T-helper 1 cell (primary cell): ENCODE measurements at regions not wholly inside any gene's neighbourhood (a gene's known extent, or its start where the extent isn't known, plus 50 kb on each side); places are given as distances from the start of the nearest gene placed in this dataset.
"Not testable (repeated sequence)": the region's sequence is repeated elsewhere in the genome, so short reads cannot be mapped to it uniquely, and the experiment has no call there.

Experiments
- DNase-seq, 5 donors: peaks; one replicate each; pipeline ENCODE4 v3.0.0-alpha.2; 2012 to 2020

- peak in 1 of 5 donors; percentile 79 for DNase-seq
These were observed 183.4 kb downstream of the OR4M2 start for GRCh38 chr15:22263738-22264137.

GRCh38 chr15:22264272-22264671 is 183.9 kb downstream of the OR4M2 start:
- DNase-seq, result peak in 1 of 5 donors; percentile 92

- DNase-seq, result peak in 1 of 5 donors; percentile 80
These were observed 185.0 kb downstream of the OR4M2 start for GRCh38 chr15:22265056-22265945.

- no peak for DNase-seq
These were observed 185.6 kb downstream of the OR4M2 start for GRCh38 chr15:22265970-22266369.

DNA sequence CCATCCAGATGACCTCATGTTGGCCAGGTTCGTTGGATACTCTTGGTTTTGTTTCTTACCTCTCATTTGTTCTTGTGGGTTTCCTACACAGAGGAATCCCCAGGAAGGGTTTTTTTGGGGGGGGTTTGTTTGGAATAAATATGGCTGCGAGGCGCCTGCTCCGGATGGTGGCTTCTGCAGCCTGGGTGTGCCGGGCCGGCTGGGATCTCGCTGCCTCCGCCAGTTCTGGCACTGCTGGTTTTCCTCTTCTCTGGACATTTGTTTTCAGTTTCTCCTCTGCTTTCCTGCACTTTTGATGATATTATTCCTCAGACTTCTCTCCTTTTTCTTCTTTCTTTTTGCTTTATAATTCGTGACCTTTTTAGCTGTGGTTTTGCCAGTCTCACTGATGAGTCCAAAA is 187.4 kb downstream of the OR4M2 start:
- no peak for DNase-seq

- DNase-seq, result not testable (repeated sequence)
These were observed 187.9 kb downstream of the OR4M2 start for GRCh38 chr15:22268201-22268600.

- not testable (repeated sequence) for DNase-seq
These were observed 188.3 kb downstream of the OR4M2 start for GRCh38 chr15:22268654-22269053.

- DNase-seq, result not testable (repeated sequence)
These were observed 186.2 kb upstream of the GOLGA6L22 start for GRCh38 chr15:22272286-22273160.

DNA sequence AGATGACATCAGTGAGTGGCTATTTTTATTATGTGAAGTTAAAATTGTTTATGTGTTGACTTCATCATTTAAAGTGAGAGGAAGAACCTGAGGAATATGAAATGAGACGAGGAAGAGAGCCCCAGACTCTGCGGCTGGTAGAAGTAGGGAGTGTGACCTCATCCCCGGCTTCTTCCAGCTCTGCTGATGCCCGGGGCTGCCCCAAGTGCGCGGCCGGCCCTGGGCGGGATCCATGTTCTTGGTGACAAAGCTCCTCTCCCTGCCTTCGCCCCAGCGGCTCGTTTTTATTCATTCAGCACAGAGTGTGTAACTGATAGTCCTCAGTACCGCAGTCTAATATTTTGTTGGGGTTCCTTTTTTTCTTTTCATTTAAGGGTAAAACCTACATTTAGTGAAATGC is 185.5 kb upstream of the GOLGA6L22 start:
- not testable (repeated sequence) for DNase-seq

GRCh38 chr15:22274376-22274775 is 184.3 kb upstream of the GOLGA6L22 start:
- DNase-seq, result not testable (repeated sequence)

- not testable (repeated sequence) for DNase-seq
These were observed 177.9 kb upstream of the GOLGA6L22 start for GRCh38 chr15:22280770-22281169.

DNA sequence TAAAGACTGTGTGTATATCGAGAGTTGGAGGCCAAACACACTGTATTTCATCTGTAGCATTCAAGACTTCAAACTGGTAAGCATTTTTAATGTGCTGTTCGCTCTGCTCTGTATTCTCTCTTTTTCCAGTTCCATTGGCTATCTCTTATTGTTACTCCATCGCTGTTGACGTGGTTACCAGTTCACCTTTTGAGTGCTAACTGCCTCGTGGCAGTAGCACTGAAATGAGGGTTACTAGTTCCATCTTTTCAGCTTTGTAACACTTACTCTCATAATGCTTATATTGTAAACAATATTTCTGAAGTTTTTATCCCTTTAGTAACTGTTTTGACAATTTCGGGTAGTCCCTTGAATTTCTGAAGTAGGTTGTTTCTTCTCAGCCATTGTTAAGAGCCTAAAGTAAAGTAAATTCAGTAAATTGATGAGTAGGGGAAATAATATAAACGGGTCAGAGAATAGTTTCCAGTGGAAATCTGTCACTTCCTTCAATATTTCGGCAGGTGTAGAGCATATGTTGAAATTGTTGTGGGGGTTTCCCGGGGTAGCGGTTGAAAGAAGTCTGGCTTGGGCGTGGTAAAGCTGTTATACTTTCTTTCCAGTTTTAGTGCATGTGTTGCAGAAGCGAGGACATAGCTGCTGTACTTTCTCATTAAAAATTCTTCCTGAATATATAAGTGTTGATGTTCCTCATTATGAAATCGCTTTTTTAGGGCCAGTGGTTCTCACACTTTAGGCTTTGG is 175.7 kb upstream of the GOLGA6L22 start:
- peak in 1 of 5 donors; percentile 64 for DNase-seq

GRCh38 chr15:22284795-22285420 is 173.8 kb upstream of the GOLGA6L22 start:
- not testable (repeated sequence) for DNase-seq

GRCh38 chr15:22291054-22291453 is 167.6 kb upstream of the GOLGA6L22 start:
- not testable (repeated sequence) for DNase-seq

DNA sequence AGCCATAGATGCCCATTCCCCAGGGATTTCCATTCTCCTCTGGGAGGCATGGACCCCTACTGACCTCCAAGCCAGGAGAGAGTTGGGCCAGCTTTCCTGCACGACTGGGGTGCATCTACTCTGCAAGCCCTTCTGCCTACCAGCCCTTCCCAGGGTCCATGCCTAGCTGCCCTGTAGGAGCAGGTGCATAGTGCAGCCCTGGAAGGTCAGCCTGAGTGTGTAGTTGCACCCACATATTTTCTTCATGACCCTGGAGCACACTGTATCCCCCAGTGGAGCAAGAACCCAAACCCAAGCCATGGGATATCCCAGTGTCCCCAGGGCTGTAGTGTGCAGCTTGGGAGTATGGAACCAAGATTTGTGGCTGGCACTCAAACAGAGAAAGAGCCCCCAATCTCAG is 155.6 kb upstream of the GOLGA6L22 start:
- not testable (repeated sequence) for DNase-seq
